Ishikawa (cell line): ENCODE measurements at regions not wholly inside any gene's neighbourhood (a gene's known extent, or its start where the extent isn't known, plus 50 kb on each side); places are given as distances from the start of the nearest gene placed in this dataset.

Source experiments
- CEBPB ChIP-seq: IDR thresholded peaks from 2 replicates; pipeline ENCODE4 v1.6.1; 2012
- CREB1 ChIP-seq: IDR thresholded peaks from 2 replicates; pipeline ENCODE4 v1.6.1; 2012; ENCODE audit warnings: low read depth
- EGR1 ChIP-seq: IDR thresholded peaks from 2 replicates; pipeline ENCODE4 v1.6.1; 2012
- EP300 ChIP-seq: IDR thresholded peaks from 2 replicates; pipeline ENCODE4 v1.6.1; 2012; ENCODE audit warnings: borderline replicate concordance
- FOXM1 ChIP-seq: IDR thresholded peaks from 2 replicates; pipeline ENCODE4 v1.6.1; 2012; ENCODE audit warnings: low read depth, borderline replicate concordance
- MAX ChIP-seq: IDR thresholded peaks from 2 replicates; pipeline ENCODE4 v1.6.1; 2012
- NFIC ChIP-seq: IDR thresholded peaks from 2 replicates; pipeline ENCODE4 v1.6.1; 2012
- RAD21 ChIP-seq: IDR thresholded peaks from 2 replicates; pipeline ENCODE4 v1.6.1; 2012; ENCODE audit warnings: low read depth
- REST ChIP-seq: IDR thresholded peaks from 2 replicates; pipeline ENCODE4 v1.6.1; 2012; ENCODE audit warnings: low read depth, mild to moderate bottlenecking
- TAF1 ChIP-seq: IDR thresholded peaks from 2 replicates; pipeline ENCODE4 v1.6.1; 2012; ENCODE audit warnings: low read depth, mild to moderate bottlenecking
- TCF12 ChIP-seq: IDR thresholded peaks from 2 replicates; pipeline ENCODE4 v1.6.1; 2012; ENCODE audit warnings: low read depth
- TEAD4 ChIP-seq: IDR thresholded peaks from 2 replicates; pipeline ENCODE4 v1.6.1; 2012
- USF1 ChIP-seq: IDR thresholded peaks from 2 replicates; pipeline ENCODE4 v1.6.1; 2012
- YY1 ChIP-seq: IDR thresholded peaks from 2 replicates; pipeline ENCODE4 v1.6.1; 2012; ENCODE audit warnings: low read depth
- ZBTB7A ChIP-seq: IDR thresholded peaks from 2 replicates; pipeline ENCODE4 v1.6.1; 2012; ENCODE audit warnings: low read depth

GRCh38 chr4:159051245-159052071 lies 51.4 kb upstream of the RAPGEF2 start:
- TF ChIP-seq RAD21, result no peak
- no peak for TF ChIP-seq CREB1
- no peak for TF ChIP-seq NFIC
- no peak for TF ChIP-seq EGR1
- no peak for TF ChIP-seq EP300
- TF ChIP-seq TCF12, result no peak
- no peak for TF ChIP-seq CEBPB
- no peak for TF ChIP-seq TEAD4
- TF ChIP-seq REST, result no peak
- TF ChIP-seq ZBTB7A, result no peak
- TF ChIP-seq YY1, result no peak
- TF ChIP-seq FOXM1, result no peak
- no peak for TF ChIP-seq USF1
- no peak for TF ChIP-seq TAF1
- TF ChIP-seq MAX, result no peak

DNA sequence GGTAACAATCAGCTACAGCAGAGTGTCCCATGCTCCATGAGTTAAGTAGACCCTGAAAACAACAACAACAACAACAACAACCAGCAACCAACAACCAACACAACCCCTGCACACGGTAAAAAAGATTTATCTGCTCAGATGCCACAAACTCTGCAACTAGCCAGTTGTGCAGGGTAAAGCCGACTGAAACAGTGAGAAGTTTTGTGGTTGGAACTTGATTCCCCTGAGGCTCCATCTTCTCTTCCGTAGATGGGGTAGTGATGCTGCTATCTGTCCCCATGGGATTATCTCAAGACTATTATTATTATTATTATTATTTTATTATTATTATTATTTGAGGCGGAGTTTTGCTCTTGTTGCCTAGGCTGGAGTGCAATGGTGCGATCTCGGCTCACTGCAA lies 50.6 kb upstream of the RAPGEF2 start:
- TF ChIP-seq TEAD4 (no peak), ZBTB7A (no peak), TAF1 (no peak), REST (no peak), FOXM1 (no peak)
